B cell (primary cell): ENCODE measurements at regions not wholly inside any gene's neighbourhood (a gene's known extent, or its start where the extent isn't known, plus 50 kb on each side); places are given as distances from the start of the nearest gene placed in this dataset.

Source experiments
- CTCF ChIP-seq: fragments of 200-600 bp; IDR thresholded peaks from one replicate; pipeline ENCODE4 v1.8.0; 2022; ENCODE audit warnings: antibody characterized with exemption, mild to moderate bottlenecking
- EZH2 ChIP-seq: IDR thresholded peaks from 2 replicates; pipeline ENCODE4 v1.6.1; 2012; ENCODE audit warnings: borderline replicate concordance, low read depth, mild to moderate bottlenecking, moderate library complexity, low read length; ENCODE audit not compliant: insufficient read depth, poor library complexity, severe bottlenecking

- TF ChIP-seq CTCF (no peak), EZH2 (no peak)
Measured at GRCh38 chr5:145660897-145661640, 174.1 kb downstream of the PRELID2 start.
